GM18868 (cell line): ENCODE measurements at regions not wholly inside any gene's neighbourhood (a gene's known extent, or its start where the extent isn't known, plus 50 kb on each side); places are given as distances from the start of the nearest gene placed in this dataset.

Experiments used
- ATAC-seq: cut with Tn5 transposase; IDR thresholded peaks from one replicate; pipeline ENCODE4 v1.9.1; 2021; ENCODE audit warnings: mild to moderate bottlenecking, moderate library complexity; ENCODE audit not compliant: unreplicated experiment

DNA sequence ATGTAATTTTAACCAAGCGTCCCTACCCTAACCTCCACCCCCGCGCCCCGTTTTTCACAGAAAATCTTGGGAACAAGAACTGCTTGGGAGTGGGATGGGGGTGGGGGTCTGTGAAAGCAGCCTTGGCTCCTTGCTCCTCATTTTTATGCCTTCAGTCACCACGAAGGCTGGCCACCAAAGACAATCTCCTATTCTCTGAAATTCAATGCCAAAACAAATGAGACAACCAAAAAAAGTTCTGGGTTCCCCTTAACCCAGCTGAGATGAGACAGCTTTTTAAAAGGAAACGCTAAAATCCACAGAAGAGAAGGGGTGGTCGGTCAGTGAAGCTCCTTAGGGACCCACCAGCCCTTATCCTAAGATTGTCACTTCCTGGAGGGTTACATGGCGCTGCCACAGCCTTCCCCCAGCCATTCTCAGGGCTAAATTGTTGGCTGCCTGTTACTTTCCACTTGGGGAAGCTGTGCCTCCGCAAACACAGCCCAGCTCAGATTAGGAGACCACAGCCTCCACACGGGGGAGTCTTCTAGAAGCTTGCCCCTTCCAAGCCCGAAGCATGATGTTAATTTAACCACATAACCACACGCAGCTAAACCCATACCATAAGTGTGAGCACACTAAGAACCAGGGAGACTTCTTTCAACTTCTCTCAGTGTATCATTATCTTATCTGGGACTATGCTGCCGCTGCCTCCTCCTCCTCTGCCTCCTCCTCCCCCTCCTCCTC lies 136.3 kb downstream of the FOXD1 start:
- no peak for ATAC-seq

- no peak for ATAC-seq
Measured at GRCh38 chr5:73311291-73312110, 137.1 kb downstream of the FOXD1 start.

GRCh38 chr5:73307645-73308355 lies 134.8 kb downstream of the TMEM174 start:
- ATAC-seq: no peak

GRCh38 chr5:73306741-73307275 lies 133.8 kb downstream of the TMEM174 start:
- no peak for ATAC-seq

GRCh38 chr5:73306078-73306719 lies 133.2 kb downstream of the TMEM174 start:
- ATAC-seq: no peak

- no peak for ATAC-seq
Measured at GRCh38 chr5:73305386-73305785, 132.4 kb downstream of the TMEM174 start.

GRCh38 chr5:73304381-73304780 lies 131.4 kb downstream of the TMEM174 start:
- ATAC-seq: no peak

DNA sequence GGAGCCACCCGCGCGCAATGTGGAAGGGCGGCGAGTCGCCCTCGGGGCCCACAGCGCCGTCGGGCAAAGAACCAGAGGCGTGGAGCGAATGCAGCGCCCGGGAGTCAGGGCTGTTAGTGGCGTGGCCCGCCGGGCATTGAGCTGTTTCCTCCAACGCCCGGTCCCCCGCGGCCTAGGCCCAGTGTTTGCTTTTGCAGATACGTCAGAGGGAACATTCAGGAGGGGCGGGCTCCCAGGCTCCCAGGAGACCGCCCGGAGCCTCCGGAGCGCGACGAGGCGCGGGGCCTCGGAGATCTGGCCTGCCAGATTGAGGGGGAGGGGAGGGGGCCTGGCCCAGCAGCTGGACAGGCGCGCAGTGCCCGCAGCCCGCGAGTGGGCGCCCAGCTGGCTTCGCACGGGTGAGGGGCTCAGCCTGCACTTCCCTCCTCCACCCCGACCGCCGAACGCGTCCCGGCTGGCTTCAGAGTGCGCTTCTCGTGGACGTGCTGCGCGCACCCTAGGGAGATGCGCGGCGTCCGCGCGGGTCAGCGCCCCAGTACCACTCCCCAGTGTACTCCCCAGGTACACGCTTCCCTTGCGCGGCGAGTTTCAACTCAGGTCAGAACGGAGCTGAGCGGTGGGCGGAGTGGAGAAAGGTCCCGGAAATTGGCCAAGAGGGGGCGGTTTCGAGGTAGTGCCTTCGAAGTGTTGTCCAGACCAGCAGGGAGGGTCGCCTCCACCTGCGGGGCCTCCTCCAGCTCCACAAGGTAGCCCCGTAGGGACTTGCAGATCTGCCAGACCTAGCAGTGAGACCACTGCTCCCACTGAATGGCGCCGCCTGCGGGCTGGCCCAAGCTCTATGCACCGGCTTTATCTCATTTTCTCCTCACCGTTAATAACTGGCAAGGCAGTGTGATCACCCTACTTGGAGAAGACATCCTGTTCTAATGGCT lies 130.4 kb downstream of the TMEM174 start:
- ATAC-seq: no peak

DNA sequence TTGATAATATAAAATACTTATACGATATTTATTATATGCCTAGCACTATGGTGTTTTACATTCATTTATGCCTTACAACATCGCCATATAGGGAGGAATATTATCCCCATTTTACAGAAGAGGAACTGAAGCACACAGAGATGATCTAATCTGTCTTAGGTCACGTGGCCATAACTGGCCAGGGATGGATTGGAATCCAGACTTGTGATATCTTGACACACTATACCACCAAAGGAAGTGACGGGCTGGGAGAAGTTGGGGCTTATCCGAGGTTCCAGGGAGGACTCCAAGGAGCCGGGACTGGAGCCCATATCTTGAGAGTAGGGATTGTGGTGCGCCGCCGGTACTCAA lies 129.8 kb downstream of the TMEM174 start:
- ATAC-seq: no peak

DNA sequence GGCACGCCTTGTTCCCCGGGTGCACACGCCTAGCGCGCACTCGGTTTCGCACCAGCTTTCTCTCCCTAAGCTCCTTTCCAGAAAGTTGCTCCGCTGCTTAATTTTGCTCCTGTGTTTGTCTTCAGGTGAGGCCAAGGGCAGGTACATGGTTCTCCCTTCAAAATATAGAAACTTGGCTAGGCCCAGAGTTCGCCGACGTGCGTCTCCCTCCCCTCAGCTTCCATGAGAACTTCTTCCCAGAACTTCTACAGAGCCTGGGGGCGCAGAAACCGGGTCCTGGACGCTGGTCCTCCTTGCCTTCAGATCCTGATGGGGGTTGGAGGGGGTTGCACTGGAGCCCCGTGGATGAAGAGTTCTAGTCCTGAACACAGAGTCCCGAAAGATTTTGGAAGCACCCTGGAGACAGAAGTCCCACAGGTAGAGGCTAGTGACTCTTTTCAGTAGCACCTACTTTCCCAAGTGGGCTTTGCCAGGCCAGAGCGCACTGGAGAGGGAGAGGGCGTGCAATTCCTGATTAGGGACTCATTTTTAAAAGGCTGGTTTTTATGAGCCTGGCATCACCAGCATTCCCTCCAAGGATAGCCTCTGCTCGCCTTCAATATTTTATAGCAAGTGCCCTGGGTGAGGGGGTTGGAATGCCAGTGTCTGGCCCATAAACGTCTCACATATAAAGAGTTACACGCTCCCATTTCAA lies 128.4 kb downstream of the TMEM174 start:
- no peak for ATAC-seq

DNA sequence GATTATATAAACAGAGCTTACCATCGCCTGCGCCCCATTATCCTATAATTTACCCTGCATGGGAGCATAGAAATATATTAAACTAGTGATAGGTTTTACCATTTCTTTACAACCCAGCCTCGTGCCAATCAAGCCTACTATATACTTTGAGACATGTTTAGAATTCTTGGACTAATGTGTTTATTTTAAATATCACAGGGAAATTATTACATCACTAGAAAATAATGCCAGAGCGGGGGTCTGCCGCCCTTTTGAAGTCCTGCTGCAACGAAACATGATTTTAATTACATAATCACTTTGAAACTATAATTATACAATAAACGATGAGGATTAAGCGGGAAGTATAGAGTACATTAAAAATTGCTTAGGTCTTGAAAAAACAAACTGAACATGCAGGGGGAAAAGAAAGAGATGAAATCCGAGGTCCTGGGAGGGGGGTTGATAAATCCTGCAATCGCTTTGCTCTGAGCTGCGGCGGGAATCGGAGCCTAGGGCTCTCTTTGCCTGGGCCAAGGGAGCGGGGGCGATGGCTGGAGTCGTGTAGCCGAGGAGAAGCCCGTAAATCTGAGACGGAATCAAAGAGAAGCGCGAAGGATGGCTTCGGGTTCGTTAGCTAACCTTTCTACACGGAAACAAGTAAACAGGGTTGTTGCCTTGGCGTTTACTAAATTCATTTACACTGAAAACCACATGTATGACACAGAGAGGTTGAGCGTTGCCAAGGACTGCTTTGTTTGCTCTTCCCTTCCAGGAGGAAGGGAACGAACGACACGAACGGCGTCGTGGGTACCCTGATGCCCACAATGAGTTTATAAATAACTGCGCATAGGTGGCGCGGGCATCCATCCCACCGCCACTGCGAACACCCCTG lies 127.6 kb downstream of the TMEM174 start:
- no peak for ATAC-seq

GRCh38 chr5:73299665-73300336 lies 126.8 kb downstream of the TMEM174 start:
- no peak for ATAC-seq

GRCh38 chr5:73298772-73299630 lies 126.0 kb downstream of the TMEM174 start:
- no peak for ATAC-seq

DNA sequence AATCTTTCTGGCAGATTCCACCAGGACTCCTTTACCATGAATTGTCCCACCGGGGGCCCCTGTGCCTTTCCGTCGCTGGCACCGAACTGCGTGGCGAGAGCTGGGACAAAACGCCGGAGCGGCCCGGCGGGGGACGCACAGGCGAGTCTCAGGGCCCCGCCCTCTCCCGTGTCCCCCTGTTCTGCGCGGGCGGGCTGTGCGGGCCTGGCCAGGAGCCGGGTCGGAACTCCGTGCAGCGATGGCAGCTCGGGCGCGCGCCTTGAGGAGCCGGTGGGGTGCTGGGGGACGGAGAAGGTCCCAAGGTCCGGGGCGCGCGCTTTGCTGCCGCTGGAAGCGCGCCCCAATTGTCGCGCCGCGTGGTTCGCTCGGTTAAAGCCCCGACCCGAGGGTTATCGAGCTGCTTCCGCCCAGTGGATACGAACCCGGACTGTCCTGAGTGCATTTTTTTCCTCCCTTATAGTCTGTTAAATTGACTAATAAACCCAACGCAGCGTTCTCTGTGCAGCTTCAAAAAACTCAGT lies 125.3 kb downstream of the TMEM174 start:
- no peak for ATAC-seq

DNA sequence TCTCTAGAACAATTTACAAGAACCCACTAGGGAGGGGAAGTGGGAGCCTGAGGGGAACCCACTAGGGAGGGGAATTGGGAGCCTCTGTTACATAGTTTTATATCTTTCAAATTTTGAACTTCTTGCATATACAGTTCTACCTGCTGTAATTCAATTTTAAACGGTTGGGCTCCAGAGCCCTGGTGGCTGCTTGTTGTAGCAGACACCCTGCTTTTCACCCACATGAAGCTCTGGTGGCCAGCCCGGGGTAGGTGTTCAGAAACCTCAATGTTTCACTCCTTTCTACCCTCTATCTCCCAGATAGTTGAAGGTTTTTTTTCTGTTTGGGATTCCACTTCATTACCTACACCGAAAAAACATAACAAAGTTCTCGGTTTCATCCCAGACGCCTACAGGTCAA lies 124.4 kb downstream of the TMEM174 start:
- ATAC-seq: no peak

DNA sequence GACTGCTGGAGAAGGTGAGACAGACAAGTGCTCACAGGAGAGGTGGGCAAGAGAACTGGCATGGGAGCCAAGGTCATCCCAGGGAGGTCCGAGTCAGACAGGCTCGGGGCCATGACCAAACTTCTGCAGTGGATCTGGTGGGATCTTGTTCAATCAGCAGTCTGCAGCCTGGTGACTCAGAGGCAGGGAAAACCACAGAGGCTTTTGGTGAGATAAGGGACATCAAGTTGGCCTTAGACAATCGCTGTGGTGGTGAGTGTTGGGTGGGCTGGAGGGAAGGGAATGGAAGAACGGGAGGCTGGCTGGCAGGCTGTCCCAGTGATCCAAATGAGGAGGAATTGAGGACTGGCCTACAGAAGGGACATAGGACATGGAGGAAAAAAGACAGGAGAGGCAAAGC lies 123.8 kb downstream of the TMEM174 start:
- no peak for ATAC-seq

DNA sequence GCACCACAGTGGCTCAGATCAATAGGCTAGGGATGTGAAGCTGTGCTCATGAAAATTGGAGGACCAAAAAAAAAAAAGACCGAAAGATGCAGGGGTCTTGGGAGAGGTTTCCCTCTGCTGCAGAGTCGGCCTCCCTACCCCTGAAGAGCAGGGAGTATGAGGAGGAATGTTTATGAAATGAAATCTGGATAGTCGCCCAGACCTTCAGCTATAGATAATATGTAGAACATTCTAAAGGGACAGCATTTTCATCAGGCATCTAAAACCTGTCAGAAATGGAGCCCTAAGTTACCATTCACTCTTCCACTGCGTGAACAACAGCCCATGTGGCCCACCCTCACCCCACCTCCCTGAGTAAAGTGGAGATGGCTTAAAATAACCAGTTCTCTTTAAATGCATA lies 122.9 kb downstream of the TMEM174 start:
- ATAC-seq: no peak
